ENCODE measurements at regions not wholly inside any gene's neighbourhood (a gene's known extent, or its start where the extent isn't known, plus 50 kb on each side); places are given as distances from the start of the nearest gene placed in this dataset.
A peak's percentile ranks its signal among the peaks of the same experiment; 100 is the strongest.

GRCh38 chr1:67898033-67898726 lies 64.9 kb upstream of the GNG12 start:
- H3K4me3 ChIP-seq (ENCODE audit: low read depth, low read length): no peak overlapping the region
- no peak for DNase-seq (ENCODE audit: low read depth)
- no peak for TF ChIP-seq CTCF (IDR thresholded peaks at IDR 0.05; ENCODE audit: insufficient read depth, low read length)

- peak; percentile 89 for DNase-seq (ENCODE audit: low read depth)
- H3K4me3 ChIP-seq (ENCODE audit: low read depth, low read length): no peak overlapping the region
- TF ChIP-seq CTCF (IDR thresholded peaks at IDR 0.05; ENCODE audit: insufficient read depth, low read length): no peak
Observed at GRCh38 chr1:67897270-67897949, 64.1 kb upstream of the GNG12 start.

GRCh38 chr1:67896826-67897225 lies 63.6 kb upstream of the GNG12 start:
- H3K4me3 ChIP-seq (ENCODE audit: low read depth, low read length): no peak overlapping the region
- TF ChIP-seq CTCF (IDR thresholded peaks at IDR 0.05; ENCODE audit: insufficient read depth, low read length): no peak
- no peak for DNase-seq (ENCODE audit: low read depth)

- no peak for DNase-seq (ENCODE audit: low read depth)
- no peak for TF ChIP-seq CTCF (IDR thresholded peaks at IDR 0.05; ENCODE audit: insufficient read depth, low read length)
- no peak overlapping the region for H3K4me3 ChIP-seq (ENCODE audit: low read depth, low read length)
Observed at GRCh38 chr1:67894981-67895735, 61.9 kb upstream of the GNG12 start.

GRCh38 chr1:67893126-67893495 lies 59.8 kb upstream of the GNG12 start:
- no peak for DNase-seq (ENCODE audit: low read depth)
- H3K4me3 ChIP-seq (ENCODE audit: low read depth, low read length): no peak overlapping the region
- TF ChIP-seq CTCF (IDR thresholded peaks at IDR 0.05; ENCODE audit: insufficient read depth, low read length): no peak

GRCh38 chr1:67892476-67893125 lies 59.3 kb upstream of the GNG12 start:
- no peak for TF ChIP-seq CTCF (IDR thresholded peaks at IDR 0.05; ENCODE audit: insufficient read depth, low read length)
- DNase-seq (ENCODE audit: low read depth): peak; percentile 64
- no peak overlapping the region for H3K4me3 ChIP-seq (ENCODE audit: low read depth, low read length)
